ENCODE measurements at regions not wholly inside any gene's neighbourhood (a gene's known extent, or its start where the extent isn't known, plus 50 kb on each side); places are given as distances from the start of the nearest gene placed in this dataset.
"Not testable (repeated sequence)": the region's sequence is repeated elsewhere in the genome, so short reads cannot be mapped to it uniquely, and the experiment has no call there.

DNA sequence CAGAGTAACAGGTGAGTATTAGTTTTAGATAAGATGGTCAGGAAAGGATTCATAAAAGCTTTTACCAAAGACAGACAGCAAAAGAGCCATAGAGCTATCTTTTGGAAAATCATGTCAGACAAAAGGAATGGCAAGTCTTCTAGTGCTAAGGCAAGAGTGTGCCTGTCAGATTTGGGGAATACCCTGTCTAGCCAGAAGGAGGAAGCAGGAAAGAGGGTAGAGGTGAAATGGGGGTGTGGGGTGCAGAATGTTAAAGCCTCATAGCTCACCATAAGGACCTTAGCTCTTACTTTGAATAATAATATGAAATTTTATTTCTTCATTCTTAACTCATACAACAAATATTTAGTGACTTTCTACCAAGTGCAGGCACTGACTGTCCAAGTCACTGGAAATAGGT lies 512.1 kb upstream of the ROBO2 start:
- DNase-seq (ENCODE audit: low spot score) = no peak

DNA sequence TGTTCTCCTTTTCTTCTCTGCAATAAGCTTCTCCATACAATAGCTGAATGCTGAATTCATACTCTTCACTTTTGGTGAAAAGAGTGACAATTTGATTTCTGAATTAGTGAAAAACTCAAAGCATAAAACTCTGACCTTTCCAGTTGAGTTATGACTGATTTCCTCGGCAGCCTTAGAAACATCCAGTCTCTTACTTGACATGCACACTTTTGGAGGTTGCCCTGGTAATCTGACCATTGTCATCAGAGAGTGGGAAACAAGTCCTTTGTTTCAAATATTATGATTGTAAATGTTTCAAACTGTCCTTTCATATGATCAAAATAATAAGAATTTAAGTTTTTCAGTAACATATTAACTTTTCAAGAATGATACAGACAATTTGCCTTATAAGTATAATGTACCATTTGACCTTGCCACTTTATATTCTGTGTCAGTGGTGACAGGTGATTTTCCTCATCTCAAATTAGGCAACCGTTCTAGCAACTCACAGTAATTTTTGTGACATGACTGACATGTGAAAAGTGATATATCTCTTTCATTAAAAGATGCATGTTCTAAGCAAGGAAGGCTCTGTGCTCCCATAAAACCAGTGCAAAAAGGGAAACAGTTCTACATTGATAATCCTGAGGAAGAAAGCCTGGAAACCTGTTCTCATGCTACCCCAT lies 507.6 kb upstream of the ROBO2 start:
- DNase-seq (ENCODE audit: low spot score) = no peak

DNA sequence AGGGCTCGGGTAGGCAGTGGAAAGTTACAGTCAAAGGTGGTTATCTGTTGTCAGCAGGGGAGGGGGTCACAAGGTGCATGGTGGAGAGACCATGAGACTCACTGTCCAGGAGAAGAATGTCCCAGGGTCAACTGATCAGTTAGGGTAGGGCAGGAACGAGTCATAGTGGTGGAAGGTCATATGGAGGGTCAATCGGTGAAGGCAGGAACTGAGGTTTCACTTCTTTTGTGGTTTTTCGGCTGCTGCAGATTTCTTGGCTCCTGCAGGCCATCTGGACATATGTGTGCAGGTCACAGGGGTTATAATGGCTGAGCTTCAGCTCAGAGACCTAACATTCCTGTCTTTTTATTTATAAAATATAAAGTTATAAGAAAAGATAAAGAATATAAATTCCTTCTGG lies 506.2 kb upstream of the ROBO2 start:
- DNase-seq (ENCODE audit: low spot score) = not testable (repeated sequence)

DNA sequence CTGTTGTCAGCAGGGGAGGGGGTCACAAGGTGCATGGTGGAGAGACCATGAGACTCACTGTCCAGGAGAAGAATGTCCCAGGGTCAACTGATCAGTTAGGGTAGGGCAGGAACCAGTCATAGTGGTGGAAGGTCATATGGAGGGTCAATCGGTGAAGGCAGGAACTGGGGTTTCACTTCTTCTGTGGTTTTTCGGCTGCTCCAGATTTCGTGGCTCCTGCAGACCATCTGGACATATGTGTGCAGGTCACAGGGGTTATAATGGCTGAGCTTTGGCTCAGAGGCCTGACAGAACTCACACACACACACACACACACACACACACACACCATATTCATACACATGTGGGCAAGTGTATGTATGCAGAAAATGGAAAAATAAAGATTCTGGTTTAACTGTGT lies 502.0 kb upstream of the ROBO2 start:
- DNase-seq (ENCODE audit: low spot score) = not testable (repeated sequence)

DNA sequence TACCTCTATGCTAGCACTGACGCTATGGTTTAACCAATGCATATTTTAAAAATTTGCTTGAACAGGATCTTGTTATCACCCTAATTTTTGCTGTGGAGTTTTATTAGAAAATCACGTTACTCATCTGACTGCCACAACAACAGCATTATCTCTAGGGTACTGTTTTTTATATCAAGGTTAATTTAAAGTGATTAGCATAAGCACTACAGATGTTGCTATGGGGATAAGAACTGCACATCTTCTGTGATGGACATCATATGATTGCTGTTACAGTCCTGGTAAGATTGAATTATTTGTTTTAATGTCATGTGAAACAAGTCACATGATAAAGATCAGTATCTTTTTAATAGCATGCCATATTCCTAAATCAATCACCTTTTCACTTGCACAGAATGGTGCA lies 492.2 kb upstream of the ROBO2 start:
- no peak for DNase-seq (ENCODE audit: low spot score)

DNA sequence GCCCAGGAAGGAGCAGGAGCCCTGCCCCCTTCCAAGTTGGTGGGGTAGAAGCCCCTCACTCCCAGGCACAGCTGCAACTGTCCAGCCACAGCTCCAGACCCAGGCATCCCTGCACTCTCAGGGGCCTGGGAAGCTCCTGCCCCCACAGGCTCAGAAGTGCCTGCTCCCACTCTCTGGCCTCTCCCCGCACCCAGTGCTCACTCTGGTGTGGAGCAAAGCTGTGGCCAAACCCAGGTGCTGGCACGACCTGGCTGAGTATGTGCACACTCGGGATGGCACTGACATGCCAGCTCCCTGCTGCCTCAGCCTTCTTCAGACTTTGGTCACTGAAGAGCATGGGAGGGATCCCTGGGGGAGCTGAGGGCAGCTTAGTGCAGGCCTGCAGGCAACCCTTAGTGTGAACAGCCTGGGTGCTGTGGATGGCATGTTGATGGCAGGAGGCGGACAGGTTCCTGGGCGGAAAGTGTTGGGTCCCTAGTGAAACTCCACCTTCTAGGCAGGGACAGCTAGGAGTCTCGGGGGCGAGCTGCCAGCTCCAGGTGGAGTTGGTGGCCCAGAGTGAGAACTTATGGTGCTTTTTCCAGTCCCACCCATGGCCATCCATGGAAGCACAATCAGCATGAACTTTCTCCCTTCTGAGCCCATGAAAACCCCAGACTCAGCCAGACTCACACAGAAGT lies 489.2 kb upstream of the ROBO2 start:
- no peak for DNase-seq (ENCODE audit: low spot score)

DNA sequence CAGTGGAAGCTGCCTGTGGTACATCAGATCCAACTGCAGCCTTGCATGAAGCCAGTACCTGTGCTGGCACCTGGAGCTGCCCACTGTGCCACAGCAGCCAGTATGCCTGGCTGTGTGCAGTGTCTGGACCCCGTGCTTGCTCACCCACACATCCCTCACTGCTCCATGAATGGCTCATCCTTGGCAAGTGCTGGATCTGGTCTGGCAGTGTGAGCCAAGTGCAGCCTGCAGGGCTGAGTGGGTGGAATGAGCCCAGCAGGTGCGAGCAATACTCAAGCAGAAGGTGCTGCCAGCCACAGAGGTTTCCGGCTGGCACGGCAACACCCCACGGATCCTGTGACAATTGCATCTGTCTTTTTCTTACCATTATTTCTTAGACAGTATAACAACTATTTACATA lies 488.2 kb upstream of the ROBO2 start:
- no peak for DNase-seq (ENCODE audit: low spot score)

DNA sequence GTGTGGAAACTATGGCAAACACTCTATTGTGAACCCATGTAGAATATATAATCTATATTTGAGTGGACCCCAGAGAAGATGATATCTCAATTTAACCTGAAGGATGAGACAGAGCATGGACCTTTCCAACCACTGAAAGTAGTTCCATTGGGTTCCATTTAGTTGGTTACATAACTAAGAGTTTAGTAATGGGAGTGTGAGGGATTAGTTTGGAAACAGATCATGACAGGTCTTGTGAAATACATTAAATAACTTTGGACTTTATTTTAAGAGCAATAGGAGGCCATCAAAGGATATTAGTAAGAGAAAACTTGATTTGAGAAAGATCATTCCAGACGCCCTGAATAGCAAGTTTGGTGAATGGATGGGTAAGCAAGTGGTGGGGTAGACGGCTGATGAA lies 487.2 kb upstream of the ROBO2 start:
- DNase-seq (ENCODE audit: low spot score) = no peak

DNA sequence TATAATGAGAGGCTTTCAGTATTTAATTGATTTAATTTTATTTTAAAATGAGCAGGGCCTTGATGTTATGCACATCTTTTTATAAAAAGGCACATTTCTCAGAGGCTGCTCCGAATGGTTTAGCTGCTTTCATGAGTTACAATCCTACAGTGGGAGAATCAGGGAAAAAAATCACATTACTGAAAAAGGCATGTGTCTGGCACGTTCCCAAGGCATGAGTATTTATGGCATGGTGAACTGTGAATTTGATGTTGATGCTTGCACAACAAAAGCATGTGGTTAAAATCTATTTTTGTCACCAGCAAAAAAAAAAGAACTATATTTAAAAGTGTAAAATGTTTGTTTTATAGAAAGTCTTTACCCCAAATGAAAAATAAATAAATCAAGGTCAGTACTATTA lies 485.2 kb upstream of the ROBO2 start:
- DNase-seq (ENCODE audit: low spot score) = no peak

DNA sequence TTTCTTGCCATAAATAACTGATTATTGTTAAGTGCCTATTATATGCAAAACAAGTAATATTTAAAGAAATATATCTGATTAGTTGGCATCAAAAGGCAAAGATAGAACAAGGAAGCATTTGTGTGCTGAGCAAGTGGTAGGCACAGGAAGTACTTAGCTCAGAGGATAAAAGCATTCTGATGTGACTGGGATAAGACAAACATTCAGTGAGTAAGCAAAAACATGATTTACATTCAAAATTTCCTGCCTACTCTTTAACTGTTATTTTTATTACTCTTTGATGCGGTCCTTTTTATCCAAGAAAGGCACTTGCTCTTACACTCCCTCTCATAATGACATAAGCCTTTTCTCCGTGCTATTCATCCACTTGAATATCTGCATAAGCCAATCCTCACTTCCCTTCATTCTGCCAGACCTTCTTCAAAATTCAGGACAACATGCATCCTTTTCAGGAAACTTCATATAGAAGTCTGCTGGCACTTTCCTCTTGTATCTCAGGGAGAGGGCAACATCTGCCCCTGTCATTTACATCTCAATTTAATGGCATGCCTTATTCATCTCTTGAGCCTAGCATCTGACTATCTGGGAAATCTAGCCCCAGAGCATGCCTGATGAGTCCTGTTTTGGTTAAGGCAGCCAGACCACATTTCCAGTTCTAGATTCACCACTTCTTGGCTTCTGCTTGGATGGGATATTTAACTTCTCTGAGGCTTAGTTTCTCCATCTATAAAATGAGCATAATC lies 478.2 kb upstream of the ROBO2 start:
- DNase-seq (ENCODE audit: low spot score) = no peak

DNA sequence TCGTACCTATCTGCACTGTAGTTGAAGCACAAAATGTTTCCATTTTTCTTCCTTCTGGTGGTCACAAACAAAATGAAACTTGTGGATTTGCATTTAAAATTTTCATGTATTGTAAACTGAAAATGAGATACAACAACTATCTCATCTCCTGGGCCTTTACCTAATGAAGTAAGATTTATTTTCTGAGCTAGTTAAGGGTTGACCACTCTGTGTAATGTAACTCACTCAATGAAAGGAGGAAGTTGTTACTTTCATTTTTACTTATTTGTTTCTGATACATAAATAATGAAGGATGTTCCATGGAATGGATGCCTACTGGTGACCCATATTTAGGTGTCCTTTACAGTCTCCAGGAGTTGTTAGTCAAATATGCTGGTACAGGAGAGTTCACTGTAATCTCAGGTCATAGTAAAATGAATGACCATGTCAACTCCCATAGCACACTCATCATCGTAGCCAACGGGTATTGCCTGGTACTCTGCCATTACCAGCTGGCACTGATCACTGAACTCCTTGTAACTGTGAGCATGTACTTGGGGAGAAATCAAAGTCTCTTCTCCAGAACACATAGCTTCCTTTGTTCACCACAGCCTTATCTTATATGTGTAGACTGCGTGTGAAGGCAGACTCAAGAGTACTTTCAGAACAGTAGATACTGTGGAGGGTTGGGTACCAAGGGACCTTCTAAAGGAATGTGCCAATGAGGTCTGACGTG lies 474.2 kb upstream of the ROBO2 start:
- DNase-seq (ENCODE audit: low spot score) = no peak

DNA sequence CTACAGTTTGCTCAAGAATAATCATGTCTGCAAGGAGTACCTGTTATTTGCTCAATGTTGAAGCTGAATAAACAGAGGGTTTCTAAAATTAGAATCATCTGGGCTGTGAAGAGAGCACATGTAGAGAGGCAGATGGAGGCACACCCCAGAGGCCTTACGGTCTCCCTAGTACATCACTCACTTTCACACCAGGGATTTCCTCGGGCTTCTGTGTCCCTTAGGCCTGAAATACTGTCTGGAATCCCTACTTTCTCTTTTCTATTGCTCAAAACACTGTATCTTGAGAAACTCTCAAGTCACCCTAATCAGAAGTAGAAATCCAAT lies 473.7 kb upstream of the ROBO2 start:
- no peak for DNase-seq (ENCODE audit: low spot score)

DNA sequence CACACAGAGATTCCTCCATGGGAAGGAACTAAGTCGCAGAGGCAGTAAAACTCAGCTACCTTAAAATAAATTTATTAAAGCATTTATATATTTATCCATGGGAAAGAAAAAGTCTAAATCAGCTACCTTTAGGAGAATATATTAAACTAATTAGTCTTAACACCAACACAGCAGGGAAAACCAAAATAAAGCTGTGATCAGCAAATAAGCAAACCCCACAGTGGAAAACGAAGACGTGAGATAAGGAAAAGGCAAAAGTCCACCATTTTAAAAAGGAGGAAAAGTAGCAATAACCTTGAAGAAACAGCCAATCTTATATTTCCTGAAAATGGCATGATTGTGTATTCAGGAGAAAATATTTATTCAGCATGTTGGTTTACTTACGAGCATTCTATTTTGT lies 473.0 kb upstream of the ROBO2 start:
- DNase-seq (ENCODE audit: low spot score) = no peak

DNA sequence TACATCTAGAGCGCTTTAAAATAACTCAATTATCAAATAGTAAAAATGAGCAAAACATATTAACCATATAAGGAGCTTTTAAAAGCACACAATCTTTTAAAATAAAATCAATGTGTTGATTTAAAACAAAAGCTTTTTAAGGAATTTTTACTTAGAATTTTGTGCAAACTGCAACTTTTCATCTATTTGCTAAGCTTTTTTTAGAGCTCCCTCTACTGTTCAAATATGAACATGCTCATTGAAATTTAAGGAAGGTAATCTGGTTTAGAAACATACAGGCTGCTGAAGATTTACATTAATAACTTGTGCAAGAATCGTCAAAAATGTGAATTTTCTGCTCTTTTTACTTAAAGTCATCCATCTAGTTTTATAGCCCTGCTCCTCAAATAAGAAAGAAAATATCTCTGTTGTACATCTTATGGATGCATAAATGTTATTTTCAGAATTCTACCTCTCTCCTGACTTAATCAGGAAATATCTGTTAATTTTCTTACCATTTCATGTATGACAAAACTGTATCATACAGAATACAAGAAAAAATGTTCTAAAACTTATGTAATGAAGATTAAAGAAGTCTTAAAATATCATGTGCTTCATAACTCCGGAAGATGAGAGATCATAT lies 469.4 kb upstream of the ROBO2 start:
- DNase-seq (ENCODE audit: low spot score) = no peak

DNA sequence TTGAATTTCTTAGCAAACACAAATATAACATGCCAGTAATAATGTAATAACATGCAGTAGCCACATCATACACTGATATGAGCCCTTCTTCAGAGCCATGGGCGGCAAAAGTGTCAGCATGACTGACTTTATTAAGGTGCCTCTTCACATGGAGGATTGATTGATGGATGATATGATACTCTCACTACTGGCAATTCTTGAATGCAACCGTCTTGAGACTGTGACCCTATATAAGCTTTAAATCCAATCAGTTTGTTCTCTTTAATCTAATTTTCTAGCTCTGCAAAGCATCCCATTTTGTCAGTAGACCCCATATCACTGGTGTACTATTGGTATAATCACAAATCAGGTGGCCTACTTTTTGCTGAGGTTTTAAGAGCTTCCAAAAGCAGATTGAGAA lies 463.7 kb upstream of the ROBO2 start:
- no peak for DNase-seq (ENCODE audit: low spot score)

DNA sequence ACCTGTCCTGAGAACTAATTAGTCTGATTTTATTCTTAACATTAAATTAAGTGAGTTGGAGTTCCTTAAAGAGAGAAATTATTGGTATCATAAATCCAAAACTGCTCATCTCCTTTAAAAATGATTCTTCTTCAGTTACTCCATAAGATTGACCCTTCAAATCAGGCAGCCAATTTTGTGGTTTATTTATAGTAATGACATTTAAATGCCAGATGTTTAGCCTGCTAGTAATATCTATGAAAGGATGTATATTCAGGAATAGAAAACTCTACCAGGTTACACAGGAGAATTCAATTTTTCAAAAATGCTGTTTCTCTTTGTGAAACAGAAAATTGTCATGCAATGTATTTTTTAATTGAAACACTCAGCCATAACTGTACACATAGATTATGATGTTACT lies 457.8 kb upstream of the ROBO2 start:
- DNase-seq (ENCODE audit: low spot score) = no peak

DNA sequence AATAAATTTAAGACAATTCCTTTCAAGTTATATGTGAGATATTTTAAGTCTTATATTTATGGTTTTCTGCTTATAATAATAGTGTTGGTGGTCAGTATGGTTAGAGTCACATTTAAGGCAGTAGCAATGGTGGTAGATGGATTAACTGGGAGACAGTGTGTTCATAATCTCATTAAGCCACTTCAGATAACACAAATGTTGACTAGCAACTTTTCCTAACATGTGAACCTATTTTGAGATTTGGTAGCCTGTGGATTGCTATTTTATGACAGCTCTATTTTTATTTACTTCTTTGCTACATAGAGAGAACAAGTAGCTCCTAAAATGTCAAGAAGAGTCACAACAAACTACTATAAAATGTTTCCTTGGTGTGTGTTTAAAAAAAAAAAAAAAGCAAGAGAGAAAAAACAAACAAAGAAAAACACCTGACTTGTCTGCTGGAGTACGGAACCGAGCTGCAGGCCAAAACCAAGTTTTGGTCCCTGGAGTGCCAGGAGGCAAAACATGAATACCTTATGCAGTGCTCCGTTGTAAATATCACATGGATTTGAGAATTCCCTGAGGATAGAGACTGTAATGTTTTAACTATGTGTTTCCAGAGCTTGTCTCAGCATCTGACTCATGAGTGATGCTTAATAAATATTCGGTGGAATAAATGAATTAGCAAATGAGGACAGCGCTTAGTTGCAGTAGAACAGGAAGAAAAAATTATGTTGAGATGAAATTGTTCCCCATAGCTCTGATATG lies 457.1 kb upstream of the ROBO2 start:
- DNase-seq (ENCODE audit: low spot score) = no peak

DNA sequence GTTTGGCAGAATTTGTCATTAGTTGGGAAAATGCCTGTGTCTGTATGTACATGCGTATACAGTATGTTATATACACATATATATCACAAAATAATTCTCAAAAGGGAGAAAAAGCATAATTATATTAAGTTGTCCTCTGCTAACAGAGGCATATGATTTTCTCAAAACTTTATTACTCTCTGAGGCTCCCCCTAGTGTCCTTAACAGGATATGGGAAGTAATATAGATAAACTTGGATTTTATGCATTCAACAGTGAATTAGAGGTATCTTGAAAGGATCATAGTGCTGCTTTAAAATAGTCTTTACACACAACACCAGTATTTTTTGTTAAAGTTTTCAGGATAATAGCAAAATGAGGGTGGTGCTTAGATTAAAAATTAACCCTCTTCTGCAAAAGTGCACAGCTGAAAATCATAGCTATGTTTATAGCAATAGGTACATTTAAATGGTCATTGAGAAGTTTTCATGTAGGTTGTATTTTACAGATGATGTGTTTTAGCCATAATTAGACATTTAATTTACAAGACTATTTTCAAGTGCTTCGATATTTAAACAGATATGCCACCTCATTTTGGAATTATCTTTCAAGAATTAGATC lies 454.0 kb upstream of the ROBO2 start:
- DNase-seq (ENCODE audit: low spot score) = no peak

DNA sequence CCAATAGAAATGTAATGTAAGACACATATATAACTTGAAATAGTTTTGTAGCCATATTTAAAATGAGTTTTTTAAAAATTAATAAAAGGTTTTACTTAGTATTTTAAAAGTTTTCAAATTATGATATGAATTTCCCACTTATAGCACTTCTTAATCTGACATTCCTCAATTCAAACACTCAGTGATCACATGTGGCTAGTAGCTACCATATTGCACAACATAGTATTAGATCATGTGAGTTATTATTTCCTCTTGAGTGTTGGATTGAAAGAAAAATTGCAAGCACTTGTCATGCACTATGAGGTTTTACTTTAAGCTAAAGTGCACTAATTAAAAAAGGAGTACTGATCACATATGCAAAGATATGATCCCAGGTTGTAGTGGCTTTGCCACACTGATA lies 453.4 kb upstream of the ROBO2 start:
- DNase-seq (ENCODE audit: low spot score) = no peak

DNA sequence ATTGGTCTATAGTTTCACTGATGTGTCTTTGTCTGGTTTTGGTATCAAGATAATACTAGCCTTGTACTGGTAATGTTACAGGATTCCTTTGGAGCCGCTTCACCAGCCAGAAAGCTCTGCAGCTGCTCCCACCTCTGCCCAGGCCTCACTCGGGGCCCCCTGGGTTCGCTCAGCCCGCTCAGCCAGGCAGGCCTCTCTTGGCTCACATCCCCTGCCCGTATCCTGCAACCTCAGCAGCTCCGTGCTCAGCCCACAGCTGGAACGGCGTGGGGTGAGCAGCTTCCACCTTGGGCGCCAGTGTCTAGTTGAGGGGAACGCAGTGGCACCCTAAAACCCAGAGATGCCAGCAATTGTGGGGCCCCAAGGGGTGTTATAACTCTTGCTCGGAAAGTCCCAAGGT lies 429.7 kb upstream of the ROBO2 start:
- no peak for DNase-seq (ENCODE audit: low spot score)

DNA sequence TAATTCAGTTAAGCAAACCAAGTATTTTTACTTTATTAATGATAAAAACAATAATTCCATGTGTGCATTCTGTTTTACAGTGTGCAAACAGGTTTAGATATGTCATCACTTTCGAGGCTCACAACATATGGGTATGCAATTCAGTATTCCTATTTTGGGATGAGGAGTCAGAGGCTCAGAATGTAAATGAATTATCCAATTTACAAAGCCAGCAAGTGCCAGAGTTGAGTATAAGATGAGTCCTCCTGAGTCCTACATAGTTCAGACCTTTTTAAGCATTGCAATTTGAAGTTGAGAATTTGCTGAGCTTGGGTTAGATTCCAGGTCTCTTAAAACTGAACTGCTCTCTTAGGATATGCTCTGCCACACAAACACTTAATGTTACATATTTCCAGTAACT lies 424.2 kb upstream of the ROBO2 start:
- no peak for DNase-seq (ENCODE audit: low spot score)
